Loucy (cell line): ENCODE measurements at regions not wholly inside any gene's neighbourhood (a gene's known extent, or its start where the extent isn't known, plus 50 kb on each side); places are given as distances from the start of the nearest gene placed in this dataset.

Source experiments
- EZH2phosphoT487 ChIP-seq: fragments of 200-600 bp; IDR thresholded peaks from 2 replicates; pipeline ENCODE4 v1.6.1; 2018; ENCODE audit warnings: antibody characterized with exemption, mild to moderate bottlenecking, moderate library complexity, borderline replicate concordance
- TF ChIP-seq, protein P1 (sequence below): fragments of 200-600 bp; sonication (generic); conservative IDR thresholded peaks from 2 replicates; pipeline ENCODE4 v1.5.1; 2014; ENCODE audit warnings: mild to moderate bottlenecking, antibody characterized with exemption, low read length

DNA sequence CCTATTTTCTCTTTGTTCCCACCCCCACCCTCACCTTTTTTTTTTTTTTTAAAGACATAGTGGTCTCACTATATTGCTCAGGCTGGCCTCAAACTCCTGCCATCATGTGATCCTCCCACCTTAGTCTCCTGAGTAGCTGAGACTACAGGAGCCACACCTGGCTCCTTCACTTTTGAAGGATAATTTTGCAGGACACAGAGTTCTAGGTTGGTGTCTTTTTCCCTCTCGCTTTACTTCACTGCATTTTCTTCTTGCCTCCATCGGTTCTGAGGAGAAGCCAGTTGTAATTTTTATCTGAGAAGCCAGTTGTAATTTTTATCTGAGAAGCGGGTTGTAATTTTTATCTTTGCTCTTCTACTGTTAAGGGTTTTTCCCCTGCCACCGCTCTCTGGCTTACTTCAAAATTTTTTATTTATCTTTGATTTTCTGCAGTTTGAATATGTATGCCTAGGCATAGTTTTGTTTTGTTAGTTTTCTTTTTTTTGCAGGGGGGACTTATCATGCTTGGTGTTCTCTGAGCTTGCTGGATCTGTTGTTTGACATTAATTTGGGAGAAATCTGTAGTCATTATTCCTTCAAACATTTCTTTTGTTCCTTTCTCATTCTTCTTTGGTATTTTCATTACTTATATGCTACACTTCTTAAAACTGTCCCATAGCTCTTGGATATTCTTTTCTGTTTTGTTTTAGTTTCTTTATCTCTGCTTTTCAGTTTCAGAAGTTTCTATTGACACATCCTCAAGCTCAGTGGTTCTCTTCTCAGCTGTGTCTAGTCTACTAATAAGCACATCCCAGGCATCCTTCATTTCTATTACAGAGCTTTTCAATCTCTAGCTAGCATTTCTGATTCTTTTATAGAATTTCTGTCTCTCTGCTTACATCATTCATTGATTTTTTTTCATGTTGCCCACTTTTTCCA lies 148.2 kb upstream of the CHD1 start:
- TF ChIP-seq, protein P1, sequence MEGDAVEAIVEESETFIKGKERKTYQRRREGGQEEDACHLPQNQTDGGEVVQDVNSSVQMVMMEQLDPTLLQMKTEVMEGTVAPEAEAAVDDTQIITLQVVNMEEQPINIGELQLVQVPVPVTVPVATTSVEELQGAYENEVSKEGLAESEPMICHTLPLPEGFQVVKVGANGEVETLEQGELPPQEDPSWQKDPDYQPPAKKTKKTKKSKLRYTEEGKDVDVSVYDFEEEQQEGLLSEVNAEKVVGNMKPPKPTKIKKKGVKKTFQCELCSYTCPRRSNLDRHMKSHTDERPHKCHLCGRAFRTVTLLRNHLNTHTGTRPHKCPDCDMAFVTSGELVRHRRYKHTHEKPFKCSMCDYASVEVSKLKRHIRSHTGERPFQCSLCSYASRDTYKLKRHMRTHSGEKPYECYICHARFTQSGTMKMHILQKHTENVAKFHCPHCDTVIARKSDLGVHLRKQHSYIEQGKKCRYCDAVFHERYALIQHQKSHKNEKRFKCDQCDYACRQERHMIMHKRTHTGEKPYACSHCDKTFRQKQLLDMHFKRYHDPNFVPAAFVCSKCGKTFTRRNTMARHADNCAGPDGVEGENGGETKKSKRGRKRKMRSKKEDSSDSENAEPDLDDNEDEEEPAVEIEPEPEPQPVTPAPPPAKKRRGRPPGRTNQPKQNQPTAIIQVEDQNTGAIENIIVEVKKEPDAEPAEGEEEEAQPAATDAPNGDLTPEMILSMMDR: no peak
- TF ChIP-seq EZH2phosphoT487: no peak
